GM19351 (cell line): ENCODE measurements at regions not wholly inside any gene's neighbourhood (a gene's known extent, or its start where the extent isn't known, plus 50 kb on each side); places are given as distances from the start of the nearest gene placed in this dataset.
"Not testable (repeated sequence)": the region's sequence is repeated elsewhere in the genome, so short reads cannot be mapped to it uniquely, and the experiment has no call there.

Experiments used
- ATAC-seq: cut with Tn5 transposase; IDR thresholded peaks from one replicate; pipeline ENCODE4 v1.9.1; 2021; ENCODE audit warnings: mild to moderate bottlenecking, moderate library complexity; ENCODE audit not compliant: unreplicated experiment

DNA sequence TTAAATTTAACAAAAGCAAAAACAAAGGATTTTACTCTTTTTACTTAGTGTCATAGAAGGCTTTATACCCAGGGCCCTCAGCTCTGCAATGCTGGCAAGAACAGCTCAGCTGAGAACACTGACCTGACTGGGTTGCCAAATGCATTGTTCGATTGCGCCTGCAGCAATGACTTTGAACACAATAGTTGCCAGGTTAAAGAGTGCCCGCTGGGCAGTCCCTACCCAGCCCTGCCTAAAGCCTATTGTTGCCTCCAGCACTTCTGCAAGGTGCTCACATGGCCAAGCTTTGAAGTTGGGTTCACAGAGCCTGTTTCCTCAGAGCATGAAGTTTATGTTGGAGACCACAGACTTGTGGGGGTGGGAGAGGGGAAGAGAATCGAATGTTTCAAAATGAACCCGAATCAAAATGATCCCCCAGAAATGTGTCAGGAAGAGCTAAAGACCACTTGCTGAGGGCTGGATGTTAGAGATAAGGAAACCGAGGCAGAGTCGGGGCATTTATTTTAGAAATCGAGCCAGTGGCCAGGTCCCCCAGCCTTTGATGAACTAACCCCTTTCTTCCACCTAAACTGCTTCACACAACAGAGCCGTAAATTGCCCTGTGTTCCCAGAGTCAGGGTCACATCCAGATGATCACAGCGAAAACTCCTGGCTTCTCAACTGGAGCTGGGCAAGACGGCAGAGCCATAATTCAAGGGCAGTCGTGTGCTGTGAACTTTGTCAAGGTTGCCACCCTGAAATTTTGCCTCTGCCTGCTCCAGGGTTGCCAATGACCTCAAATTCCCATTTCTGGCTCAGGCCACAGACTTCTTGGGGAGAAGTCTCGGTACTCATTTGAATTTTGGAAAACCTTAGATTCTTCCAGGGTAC lies 55.0 kb downstream of the FOXA2 start:
- no peak for ATAC-seq

DNA sequence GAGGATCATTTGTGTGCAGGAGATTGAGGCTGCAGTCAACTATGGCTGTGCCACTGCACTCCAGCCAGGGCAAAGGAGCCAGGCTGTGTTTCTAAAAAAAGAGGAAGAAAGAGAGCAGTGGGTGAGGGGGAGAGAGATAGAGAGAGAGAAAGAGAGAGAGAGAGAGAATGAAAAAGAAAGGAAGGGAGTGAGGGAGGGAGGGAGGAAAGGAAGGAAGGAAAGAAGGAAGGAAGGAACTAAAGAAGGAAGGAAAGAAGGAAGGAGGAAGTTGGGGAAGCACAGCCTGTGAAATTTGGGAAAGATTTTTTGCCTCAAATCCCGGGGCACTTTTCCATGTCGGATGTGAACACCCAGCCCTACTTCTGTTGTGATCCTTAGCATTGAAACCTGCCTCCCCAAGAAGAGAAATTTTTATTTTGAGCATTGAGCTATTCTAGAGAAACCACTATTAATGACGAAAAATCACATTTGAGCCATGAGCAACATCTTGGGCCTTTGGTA lies 57.8 kb downstream of the FOXA2 start:
- no peak for ATAC-seq

DNA sequence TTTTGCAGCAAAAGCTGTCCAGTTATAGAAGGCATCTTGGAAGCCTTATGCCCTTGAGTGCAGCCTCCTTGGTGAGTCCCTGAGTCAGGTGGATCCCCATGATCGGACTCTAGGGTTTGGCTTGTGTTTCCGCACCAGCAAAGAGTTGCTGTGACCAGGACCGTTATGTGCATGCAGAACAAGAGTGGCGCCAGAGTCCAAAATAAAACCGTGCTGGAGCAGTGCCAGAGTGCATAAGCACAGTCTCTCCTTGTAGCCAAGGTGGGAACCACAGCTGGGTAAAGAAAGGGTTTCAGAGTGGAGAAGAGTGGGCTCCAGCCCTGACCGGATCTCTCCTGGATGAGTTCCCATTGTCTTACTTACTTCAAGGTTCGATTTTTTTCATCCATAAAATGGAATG lies 58.6 kb downstream of the FOXA2 start:
- no peak for ATAC-seq

DNA sequence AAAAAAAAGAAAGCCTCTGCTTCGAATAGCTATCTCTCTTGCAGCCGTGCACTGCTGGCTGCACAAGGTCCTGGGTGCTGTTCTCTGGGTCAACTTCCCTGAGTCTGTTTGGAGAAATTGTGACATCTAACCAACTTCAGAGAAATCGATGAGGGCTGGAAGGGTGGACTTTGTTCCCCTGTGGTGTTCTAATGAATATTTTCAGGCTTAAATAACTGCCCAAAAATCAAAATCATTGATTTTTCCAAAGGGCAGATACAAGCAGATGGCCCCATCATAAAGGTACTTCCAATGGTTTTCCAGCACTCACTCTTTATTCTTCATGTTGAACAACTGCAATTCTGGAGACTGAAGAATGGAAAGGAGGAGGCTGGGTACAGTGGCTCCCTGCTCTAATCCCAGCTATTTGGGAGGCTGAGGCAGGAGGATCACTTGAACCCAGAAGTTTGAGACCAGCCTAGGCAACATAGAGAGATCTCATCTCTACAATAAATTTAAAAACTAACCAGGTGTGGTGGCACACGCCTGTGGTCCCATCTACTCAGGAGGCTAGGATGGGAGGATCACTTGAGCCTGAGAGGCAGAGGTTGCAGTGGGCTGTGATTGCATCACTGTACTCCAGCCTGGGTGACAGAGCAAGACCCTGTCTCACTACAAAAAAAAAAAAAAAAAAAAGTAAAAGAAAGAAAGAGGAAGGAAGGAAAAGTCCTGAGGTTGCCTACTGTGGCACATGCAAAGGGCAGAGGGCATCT lies 59.1 kb downstream of the FOXA2 start:
- ATAC-seq, result no peak

DNA sequence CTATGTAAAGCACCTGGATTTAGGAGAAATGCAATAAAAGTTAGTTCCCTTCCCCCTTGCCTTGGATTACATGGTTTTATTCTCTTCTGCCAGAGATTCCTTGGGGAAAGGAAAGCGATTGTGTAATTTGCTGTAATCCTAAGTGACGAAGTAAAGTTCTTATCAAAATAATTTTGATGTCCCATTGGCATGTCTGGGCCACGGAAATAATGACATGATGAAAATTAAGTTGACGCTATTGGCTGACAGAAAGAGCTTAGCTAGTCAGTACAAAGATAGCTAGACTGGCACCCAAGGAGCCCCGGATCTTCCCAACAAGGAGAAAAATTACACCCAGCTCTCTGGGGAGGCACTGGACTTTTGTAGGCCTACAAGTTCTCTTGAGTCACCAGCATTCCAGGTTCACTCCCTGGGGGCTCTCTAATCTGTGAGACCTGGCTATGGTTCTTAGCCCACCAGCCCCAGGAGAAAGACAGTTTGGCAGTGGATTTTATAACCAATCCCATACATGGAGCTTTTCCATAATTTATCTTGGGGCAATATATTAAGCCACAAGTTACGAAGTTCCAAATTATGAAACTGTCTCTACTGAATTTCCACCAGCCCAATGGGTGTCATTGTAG lies 59.9 kb downstream of the FOXA2 start:
- ATAC-seq, result no peak

DNA sequence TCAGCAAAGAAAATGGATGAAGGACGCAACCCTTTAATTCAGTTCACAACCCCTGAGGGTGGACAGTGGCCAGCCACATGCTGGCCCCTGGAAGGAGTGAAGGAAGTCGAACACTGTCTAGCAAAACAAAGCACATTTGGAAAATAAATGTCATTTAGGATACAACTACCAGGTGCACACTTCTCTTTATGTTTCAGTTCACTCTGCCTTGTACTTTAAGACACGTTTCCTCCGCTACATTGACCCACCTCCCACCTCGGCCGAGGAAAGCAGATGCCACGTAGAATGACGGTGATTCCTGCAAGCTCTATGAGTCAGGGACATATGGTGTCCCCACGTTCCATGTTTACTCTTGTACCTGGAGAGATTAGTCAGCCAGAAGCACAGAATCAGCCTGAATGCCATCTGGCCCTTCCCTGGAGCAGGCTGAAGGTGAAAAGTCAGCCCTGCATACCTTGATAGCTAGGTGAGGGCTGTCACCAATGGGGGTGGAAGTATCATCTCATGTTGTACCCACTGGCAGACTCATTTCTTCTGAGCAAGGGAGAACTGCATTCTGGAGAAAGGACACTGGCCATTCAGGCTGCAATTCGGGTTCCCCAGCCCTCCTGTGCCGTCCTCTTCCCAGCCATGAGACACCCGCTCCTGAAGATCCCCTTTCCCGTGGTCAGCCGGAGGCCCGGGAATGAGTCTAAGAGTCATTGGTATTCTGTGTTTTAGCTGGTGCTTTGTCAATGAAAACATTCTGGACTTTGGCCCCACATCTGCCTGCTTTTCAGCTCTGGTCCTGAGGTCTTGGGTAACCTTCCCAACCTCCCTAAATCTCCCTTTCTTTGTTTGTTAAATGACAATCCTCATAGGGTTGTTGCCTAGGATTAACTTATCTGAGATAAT lies 60.6 kb downstream of the FOXA2 start:
- no peak for ATAC-seq

DNA sequence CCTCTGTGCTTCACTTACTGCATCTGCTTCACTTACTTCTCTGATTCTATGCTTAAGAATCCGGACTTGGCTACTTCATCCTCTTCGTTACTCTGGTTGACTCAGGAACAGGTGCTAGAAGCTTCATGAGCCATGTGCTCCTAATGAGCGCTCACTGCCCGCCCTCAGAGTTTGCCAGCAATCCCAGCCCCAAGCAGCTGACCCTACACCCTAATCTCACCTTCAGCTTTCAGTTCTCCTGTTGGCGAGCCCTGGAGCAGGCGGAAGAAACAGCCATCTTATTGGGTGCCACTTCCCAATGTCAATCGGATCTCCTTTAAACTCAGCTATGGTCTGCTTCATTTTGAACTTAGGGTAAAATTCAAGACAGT lies 61.3 kb downstream of the FOXA2 start:
- ATAC-seq, result no peak

DNA sequence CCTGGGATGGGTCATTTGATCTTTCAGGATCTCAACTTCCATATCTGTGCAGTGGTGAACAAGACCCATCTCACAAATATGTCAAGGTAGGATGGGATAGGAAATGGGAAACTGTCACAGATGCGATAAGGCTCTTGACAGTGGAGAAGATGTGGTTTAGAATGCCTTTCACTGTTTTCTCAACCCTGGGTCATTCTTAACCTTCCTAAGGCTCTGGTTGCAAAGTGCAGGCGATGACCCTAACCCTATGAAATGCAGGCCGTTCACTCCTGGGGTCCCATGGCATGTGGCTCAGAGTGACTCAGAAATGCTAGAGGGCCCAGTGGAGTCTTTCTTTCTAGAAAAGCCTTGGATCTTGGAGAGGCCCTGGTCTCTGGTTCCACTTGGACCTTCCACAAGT lies 61.7 kb downstream of the FOXA2 start:
- ATAC-seq, result no peak

DNA sequence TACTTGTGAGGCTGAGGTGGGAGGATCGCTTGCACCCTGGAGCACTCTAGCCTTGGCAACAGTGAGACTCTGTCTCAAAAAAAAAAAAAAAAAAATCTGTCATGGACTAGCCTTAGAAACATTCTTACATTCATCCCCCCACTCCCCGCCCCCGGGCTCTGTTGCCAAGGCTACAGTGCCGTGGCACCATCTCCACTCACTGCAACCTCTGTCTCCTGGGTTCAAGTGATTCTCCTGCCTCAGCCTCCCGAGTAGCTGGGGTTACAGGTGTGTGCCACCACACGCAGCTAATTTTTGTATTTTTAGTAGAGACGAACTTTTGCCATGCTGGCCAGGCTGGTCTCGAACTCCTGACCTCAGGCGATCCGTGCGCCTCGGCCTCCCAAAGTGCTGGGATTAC lies 62.4 kb downstream of the FOXA2 start:
- ATAC-seq, result not testable (repeated sequence)

DNA sequence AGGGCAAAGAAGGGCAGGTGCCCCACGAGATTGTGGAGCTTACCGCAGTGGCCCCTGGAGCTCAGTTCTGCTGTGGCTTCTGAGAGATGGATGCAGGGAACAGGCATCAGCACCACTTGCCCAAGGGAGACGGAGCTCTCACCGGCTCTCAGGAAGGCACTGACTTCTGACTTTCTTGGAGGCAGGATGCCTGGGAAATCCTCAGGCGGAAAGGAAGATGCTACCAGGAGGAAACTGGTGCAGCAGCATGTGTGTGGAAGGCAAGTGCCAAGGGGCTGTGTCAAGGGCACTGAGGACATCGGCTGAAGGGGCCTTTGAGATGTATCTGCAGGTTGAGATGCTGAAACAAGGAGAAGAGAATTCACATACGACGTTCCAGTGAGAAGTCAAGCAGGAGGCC lies 64.0 kb downstream of the FOXA2 start:
- no peak for ATAC-seq

DNA sequence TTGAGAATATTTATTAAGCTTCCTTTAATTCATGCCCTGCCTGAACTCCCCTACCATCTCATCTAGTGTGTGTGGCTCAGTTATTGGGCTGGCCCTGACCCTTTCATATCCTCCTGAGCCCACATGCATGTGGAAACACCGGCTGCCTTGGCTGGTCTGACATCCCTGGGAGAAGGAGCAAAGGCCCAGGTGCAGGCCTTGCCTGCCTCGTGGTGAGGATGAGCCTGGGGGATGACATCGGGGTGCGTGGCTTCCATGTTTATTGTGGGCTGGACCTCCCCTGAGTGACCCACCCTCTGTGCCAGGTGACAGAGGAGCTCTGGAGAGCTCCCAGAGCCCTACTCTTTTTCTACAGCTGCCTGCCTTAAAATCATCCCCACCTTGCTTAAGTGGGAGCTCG lies 69.1 kb downstream of the FOXA2 start:
- no peak for ATAC-seq

DNA sequence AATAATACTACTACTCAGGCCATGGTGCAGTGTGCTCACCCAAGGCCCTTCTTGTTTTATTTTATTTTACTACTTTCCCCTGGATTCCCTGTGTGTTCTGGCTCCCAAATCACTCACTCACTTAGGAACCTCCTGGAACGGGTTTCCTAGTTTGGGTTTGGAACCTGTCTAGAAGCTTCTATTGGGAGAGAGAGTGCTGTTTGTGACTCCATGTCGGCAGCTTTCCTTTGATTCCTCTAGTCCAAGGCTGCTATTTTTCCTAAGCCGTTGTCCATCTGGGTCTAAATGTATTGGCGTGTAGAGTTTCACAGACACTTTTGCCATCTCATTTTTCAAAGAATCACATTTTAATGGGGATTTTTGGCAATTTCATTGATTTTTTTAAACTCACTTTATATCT lies 70.8 kb downstream of the FOXA2 start:
- no peak for ATAC-seq

DNA sequence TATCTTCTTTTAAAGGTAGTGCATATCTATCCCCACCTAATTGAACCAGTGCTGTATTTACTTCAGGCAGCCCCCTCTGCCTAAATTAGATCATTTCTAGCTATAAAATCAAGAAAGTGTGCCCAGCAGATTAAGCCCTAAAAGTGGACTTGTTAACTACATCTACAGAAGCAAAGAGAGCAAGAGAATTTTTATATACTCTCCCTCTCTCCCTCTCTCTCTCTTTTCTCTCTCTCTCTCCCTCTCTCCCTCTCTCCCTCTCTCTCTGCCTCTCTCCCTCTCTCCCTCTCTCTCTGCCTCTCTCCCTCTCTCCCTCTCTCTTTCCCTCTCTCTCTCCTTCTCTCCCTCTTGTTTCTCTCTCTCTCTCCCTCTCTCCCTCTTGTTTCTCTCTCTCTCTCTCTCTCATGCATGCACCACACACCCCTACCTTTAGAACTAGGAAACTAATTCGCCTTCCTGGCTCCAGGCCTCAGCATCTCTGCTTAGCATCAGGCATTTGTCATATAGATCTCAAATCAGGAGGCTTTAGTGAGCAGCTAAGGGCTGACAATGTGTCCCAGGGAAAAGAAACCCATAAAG lies 71.4 kb downstream of the FOXA2 start:
- no peak for ATAC-seq

DNA sequence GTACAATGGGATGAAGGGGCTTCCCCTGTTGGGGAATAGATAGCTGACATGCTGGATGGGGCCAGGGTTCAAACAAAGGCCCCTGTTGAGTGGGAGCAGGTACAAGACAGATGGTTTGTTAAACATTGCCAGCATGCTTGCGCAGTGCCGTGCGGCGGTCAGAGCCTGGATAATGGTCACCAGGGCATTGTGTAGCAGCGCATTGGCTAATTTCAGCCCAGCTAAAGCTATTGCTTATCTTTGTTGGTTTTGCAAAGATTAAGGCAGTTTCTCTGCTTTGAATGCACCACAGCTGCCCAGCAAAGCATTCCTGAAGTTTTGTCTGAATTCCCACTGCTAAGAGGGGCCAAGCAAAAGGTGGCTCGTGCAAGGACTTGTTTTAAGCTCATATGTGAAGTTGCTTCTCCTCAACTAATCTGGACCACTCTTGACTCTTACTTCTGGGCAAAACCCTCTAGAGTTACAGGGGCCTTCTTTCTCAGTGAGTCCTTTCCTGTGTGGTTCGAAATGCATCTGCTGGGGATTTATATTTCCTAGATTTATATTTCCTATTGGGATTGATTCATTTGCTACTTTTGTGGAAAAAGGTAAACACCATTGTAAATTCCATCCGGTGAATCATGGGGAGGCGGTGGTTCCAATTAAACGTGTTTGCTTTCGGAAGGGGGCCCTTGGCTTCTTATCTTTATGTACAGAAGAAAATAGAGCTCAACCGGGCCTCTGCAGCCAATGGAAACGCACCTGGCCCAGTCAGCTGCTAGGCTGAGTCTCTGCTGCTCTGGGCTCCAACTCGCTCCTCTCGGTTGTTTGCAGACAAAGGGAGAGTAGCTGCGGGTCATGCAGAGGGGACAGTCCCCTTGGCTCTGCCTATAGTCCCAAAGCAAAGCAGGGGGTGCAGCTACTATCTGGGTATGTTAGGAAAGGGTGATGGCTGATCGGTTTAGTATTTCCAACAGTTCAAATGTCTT lies 72.1 kb downstream of the FOXA2 start:
- ATAC-seq, result no peak

DNA sequence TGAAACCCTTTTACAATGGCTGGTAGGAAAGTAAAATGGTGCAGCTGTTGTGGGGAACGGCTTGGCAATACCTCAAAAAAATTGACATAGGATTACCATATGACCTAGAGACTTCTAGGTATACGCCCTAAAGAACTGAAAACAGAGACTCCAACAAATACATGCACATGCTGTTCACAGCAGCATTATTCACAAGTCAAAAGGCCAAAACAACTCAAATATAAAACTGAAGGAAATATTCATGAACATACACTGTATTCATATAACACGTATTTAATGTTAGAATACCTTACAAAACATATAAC lies 74.6 kb downstream of the FOXA2 start:
- no peak for ATAC-seq

DNA sequence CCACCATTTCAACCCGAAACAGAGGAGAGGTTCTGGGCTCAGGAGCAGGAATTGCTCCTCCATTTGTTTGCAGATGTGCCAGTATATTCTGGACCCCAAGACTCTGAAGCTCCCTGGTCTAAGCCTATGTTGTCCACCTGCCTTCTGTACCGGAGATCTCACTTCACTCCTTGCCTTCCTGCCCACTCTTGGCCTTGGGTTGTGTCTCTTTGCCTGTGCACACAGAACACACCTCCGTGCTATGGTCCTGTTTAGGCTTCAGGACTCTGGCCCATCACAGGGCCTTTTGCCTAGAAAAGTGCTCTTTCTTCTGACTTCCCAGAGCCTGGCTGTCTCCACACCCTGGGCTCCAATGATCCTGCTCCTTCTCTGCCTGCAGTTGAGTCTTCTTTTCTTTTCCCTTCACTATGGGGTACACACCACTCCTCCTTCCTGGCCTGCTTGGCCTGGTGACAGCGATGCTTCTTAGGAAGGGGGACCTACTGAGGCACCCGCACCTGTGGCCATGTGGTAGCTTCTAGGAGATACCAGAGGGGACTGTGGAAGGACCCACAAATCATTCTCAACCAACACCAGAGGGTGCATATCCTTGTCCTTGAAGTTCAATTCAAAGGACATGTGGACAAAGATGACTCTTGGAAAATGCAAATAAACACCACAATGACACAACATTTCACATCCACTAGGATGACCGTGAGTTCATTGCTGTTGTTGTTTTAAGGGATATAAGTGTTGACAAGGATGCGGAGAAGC lies 75.1 kb downstream of the FOXA2 start:
- ATAC-seq, result no peak

DNA sequence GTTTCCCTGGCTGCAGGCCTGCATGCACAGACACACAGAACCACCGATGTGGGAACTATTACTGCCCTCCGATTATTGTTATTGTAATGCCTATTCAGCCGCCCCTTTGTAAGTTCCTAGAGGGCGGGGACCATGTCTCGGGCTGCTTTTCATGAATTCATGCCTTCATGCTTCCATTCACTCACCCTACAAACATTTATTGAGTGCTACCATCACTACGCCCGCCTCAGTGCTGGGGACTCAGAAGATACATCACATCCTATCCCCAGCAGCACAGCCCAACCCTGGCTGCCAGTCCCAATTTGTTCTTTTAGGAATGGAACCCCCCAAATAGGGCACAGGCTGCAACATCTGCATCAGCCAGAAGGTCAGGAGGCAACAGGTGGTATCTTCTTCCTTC lies 75.9 kb downstream of the FOXA2 start:
- no peak for ATAC-seq

DNA sequence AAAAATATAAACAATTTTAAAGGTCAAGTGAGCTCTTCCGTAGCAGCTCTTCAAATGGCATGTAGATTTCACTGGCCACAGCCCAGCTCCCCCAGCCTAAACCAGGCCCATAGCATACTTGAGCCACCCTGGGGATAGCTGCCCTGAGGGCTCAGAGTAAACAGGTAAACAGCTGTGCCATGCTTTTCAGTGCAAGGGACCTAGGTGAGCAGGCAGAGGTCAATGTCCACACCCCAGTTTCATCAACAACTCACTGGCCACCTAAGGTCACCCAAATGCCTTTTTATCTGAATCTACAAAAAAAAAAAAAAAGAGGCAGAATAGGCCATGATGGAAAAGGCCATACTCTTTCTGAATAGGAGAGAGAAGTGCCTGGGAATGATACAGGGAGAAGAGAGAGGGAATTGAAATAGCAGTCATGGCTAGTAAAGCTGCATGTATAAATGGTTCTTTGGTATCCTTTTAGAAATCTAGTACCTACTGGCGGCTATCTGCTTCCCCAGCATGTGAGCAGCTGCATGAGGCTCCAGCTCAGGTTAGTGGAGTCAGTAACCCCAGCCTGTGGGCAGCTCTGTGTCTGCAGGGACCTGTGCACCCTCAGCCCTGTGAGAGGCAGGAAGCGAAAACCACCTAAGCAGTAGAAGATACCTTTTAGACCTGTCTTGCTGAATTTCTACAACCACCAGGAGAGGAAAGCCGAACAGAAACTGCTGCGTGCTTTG lies 77.0 kb downstream of the FOXA2 start:
- ATAC-seq, result no peak
